HS-5 (cell line): ENCODE measurements at regions not wholly inside any gene's neighbourhood (a gene's known extent, or its start where the extent isn't known, plus 50 kb on each side); places are given as distances from the start of the nearest gene placed in this dataset.

ENCODE experiments used
- DNase-seq: peaks from one replicate; pipeline ENCODE4 v3.0.0-alpha.2; 2012; ENCODE audit warnings: low read depth

- DNase-seq, result peak; percentile 48
These were observed 97.6 kb downstream of the FAT3 start for GRCh38 chr11:92322225-92322624.

- no peak for DNase-seq
These were observed 100.3 kb downstream of the FAT3 start for GRCh38 chr11:92324890-92325289.

GRCh38 chr11:92325416-92325815, 100.8 kb downstream of the FAT3 start:
- no peak for DNase-seq

- no peak for DNase-seq
These were observed 104.5 kb downstream of the FAT3 start for GRCh38 chr11:92329137-92329536.

- no peak for DNase-seq
These were observed 105.0 kb downstream of the FAT3 start for GRCh38 chr11:92329646-92330045.

- no peak for DNase-seq
These were observed 105.5 kb downstream of the FAT3 start for GRCh38 chr11:92330114-92330513.

- peak; percentile 22 for DNase-seq
These were observed 108.4 kb downstream of the FAT3 start for GRCh38 chr11:92332986-92333385.

GRCh38 chr11:92340839-92341238, 116.2 kb downstream of the FAT3 start:
- no peak for DNase-seq

- no peak for DNase-seq
These were observed 117.6 kb downstream of the FAT3 start for GRCh38 chr11:92342034-92342720.

- DNase-seq, result no peak
These were observed 118.3 kb downstream of the FAT3 start for GRCh38 chr11:92342886-92343285.

- no peak for DNase-seq
These were observed 121.6 kb downstream of the FAT3 start for GRCh38 chr11:92346220-92346619.

GRCh38 chr11:92347454-92347853, 122.8 kb downstream of the FAT3 start:
- DNase-seq, result no peak

- no peak for DNase-seq
These were observed 125.0 kb downstream of the FAT3 start for GRCh38 chr11:92349486-92350156.

- DNase-seq, result no peak
These were observed 132.7 kb downstream of the FAT3 start for GRCh38 chr11:92357344-92357743.

- DNase-seq, result no peak
These were observed 133.2 kb downstream of the FAT3 start for GRCh38 chr11:92357841-92358240.

- DNase-seq, result no peak
These were observed 136.9 kb downstream of the FAT3 start for GRCh38 chr11:92361551-92361950.

- DNase-seq, result no peak
These were observed 138.4 kb downstream of the FAT3 start for GRCh38 chr11:92362989-92363388.

- no peak for DNase-seq
These were observed 139.6 kb downstream of the FAT3 start for GRCh38 chr11:92364177-92364576.

- DNase-seq, result no peak
These were observed 151.6 kb downstream of the FAT3 start for GRCh38 chr11:92376146-92376599.

GRCh38 chr11:92376680-92377079, 152.1 kb downstream of the FAT3 start:
- DNase-seq, result no peak

- peak; percentile 78 for DNase-seq
These were observed 156.3 kb downstream of the FAT3 start for GRCh38 chr11:92380882-92381281.

- no peak for DNase-seq
These were observed 157.7 kb downstream of the FAT3 start for GRCh38 chr11:92382311-92382710.

GRCh38 chr11:92383430-92383829, 158.8 kb downstream of the FAT3 start:
- DNase-seq, result peak; percentile 68

- DNase-seq, result peak; percentile 57
These were observed 159.7 kb downstream of the FAT3 start for GRCh38 chr11:92384358-92384757.
